ENCODE measurements at regions not wholly inside any gene's neighbourhood (a gene's known extent, or its start where the extent isn't known, plus 50 kb on each side); places are given as distances from the start of the nearest gene placed in this dataset.

DNA sequence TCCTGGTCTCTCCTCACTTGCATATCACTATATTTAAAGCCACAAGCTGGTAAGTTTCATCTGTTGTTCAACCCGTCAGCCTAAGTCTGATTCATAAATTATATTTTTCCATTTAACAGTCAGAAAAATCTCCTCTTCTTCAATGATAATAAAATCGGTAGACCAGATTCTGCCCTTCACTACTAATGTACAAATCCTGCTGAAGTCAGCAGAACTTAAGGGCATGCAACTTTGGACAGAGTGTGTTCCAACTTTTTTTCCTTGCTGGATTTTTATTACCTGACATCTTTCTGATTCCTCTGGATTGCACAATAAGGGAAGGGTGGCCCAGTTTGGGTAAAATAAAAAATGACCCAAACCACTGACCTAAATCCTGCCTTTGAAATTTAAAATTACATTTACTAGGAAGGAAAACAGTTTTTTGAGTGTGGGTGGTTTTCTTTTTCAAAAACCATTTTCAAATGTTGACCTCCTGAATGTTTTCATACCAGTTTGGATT lies 125.4 kb upstream of the DIO2 start:
- no peak for TF ChIP-seq POLR2A (IDR thresholded peaks at IDR 0.05)
- TF ChIP-seq, protein P1, sequence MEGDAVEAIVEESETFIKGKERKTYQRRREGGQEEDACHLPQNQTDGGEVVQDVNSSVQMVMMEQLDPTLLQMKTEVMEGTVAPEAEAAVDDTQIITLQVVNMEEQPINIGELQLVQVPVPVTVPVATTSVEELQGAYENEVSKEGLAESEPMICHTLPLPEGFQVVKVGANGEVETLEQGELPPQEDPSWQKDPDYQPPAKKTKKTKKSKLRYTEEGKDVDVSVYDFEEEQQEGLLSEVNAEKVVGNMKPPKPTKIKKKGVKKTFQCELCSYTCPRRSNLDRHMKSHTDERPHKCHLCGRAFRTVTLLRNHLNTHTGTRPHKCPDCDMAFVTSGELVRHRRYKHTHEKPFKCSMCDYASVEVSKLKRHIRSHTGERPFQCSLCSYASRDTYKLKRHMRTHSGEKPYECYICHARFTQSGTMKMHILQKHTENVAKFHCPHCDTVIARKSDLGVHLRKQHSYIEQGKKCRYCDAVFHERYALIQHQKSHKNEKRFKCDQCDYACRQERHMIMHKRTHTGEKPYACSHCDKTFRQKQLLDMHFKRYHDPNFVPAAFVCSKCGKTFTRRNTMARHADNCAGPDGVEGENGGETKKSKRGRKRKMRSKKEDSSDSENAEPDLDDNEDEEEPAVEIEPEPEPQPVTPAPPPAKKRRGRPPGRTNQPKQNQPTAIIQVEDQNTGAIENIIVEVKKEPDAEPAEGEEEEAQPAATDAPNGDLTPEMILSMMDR (IDR thresholded peaks at IDR 0.05): no peak
